HCT116 (cell line): ENCODE measurements at regions not wholly inside any gene's neighbourhood (a gene's known extent, or its start where the extent isn't known, plus 50 kb on each side); places are given as distances from the start of the nearest gene placed in this dataset.
A peak's percentile ranks its signal among the peaks of the same experiment; 100 is the strongest.

Experiments
- ATAC-seq: fragments of 200-7000 bp; cut with Tn5 transposase; 2 replicates; pipeline ENCODE4 v1.9.1; 2020; ENCODE audit warnings: mild to moderate bottlenecking, moderate library complexity
- BruUV-seq: library from RNA; stranded (reverse); fragments of 400-500 nt; replicated peaks from 2 replicates; lab custom pipeline; 2021; lab: Mats Ljungman, UMichigan
- CTCF ChIA-PET: fragments of 300-600 bp; sonication (Branson Sonifier 250); formaldehyde crosslinking; loops from one replicate; lab custom pipeline; 2021; ENCODE audit warnings: antibody characterized with exemption; lab: Charles Lee
- POLR2A ChIA-PET: fragments of 300-600, 350-600 bp; sonication (Branson Sonifier 250); formaldehyde crosslinking; loops from one replicate; lab custom pipeline; 2021; ENCODE audit warnings: antibody characterized with exemption; lab: Charles Lee
- RAD21 ChIA-PET, 2 experiments: fragments of 300-600 bp; sonication (Branson Sonifier 250); formaldehyde crosslinking; loops; one replicate each; lab custom pipeline; 2023; ENCODE audit warnings: low total read pairs in 2 of 2; ENCODE audit not compliant: uncharacterized antibody in 2 of 2, unreplicated experiment in 2 of 2, low non-redundant PET in 1 of 2; lab: Charles Lee
- DNase-seq: peaks from one replicate; pipeline ENCODE4 v3.0.0-alpha.2; 2010; ENCODE audit warnings: low read depth, low spot score
- H2AFZ ChIP-seq: fragments of 200-600 bp; shearing (Covaris generic), sonication (generic); 2 replicates; pipeline ENCODE4 v1.6.1; 2017; ENCODE audit warnings: low read depth, mixed run types, mixed read lengths, antibody characterized with exemption, low read length; ENCODE audit not compliant: poor library complexity, severe bottlenecking
- H3K27ac ChIP-seq: 2 replicates; pipeline ENCODE4 v1.5.1; 2012; ENCODE audit warnings: low read depth, low read length
- H3K27me3 ChIP-seq: fragments of 200-600 bp; sonication (generic); 2 replicates; pipeline ENCODE4 v1.6.1; 2016; ENCODE audit warnings: mixed run types, low read length, mixed read lengths; ENCODE audit not compliant: insufficient read depth
- H3K36me3 ChIP-seq, 2 experiments: fragments of 200-500 bp in 1 of 2; fragments of 200-600 bp in 1 of 2; sonication (Bioruptor generic) in 1 of 2; sonication (generic) in 1 of 2; 2 replicates each; pipeline versions ENCODE4 v1.5.1 to v1.6.1; 2014 to 2016; ENCODE audit warnings: low read length in 2 of 2, inconsistent platforms in 1 of 2, mixed read lengths in 1 of 2, mixed run types in 1 of 2; ENCODE audit not compliant: insufficient read depth in 2 of 2, control insufficient read depth in 1 of 2
- H3K4me1 ChIP-seq, 2 experiments: fragments of 200-600 bp in 1 of 2; sonication (generic) in 1 of 2; 2 replicates each; pipeline versions ENCODE4 v1.5.1 to v1.6.1; 2012 to 2017; ENCODE audit warnings: low read length in 2 of 2, inconsistent platforms in 1 of 2, mild to moderate bottlenecking in 1 of 2, mixed read lengths in 1 of 2, mixed run types in 1 of 2, moderate library complexity in 1 of 2; ENCODE audit not compliant: insufficient read depth in 2 of 2, control insufficient read depth in 1 of 2
- H3K4me2 ChIP-seq: fragments of 200-600 bp; sonication (generic); 2 replicates; pipeline ENCODE4 v1.6.1; 2017; ENCODE audit warnings: mixed run types, low read length, mixed read lengths
- H3K4me3 ChIP-seq, 2 experiments: fragments of 200-600 bp in 1 of 2; sonication (generic) in 1 of 2; replicated peaks in 1 of 2; 2 replicates each; pipeline ENCODE4 v1.5.1; 2011 to 2016; ENCODE audit warnings: low read length in 2 of 2, control low read depth in 1 of 2, low read depth in 1 of 2, mild to moderate bottlenecking in 1 of 2, mixed read lengths in 1 of 2, mixed run types in 1 of 2
- H3K79me2 ChIP-seq: fragments of 200-600 bp; sonication (generic); 2 replicates; pipeline ENCODE4 v1.6.1; 2017; ENCODE audit warnings: mild to moderate bottlenecking, mixed run types, low read length, moderate library complexity, mixed read lengths; ENCODE audit not compliant: insufficient read depth
- H3K9ac ChIP-seq: fragments of 200-600 bp; sonication (generic); 2 replicates; pipeline ENCODE4 v1.6.1; 2016; ENCODE audit warnings: low read length, mixed read lengths
- H3K9me2 ChIP-seq: fragments of 200-600 bp; sonication (generic), shearing (Covaris generic); 2 replicates; pipeline ENCODE4 v1.6.1; 2017; ENCODE audit warnings: mixed run types, mild to moderate bottlenecking, moderate library complexity; ENCODE audit not compliant: insufficient read depth
- H3K9me3 ChIP-seq, 2 experiments: fragments of 200-500 bp in 1 of 2; fragments of 200-600 bp in 1 of 2; sonication (Bioruptor generic) in 1 of 2; sonication (generic) in 1 of 2; 2 replicates each; pipeline ENCODE4 v1.6.1; 2014 to 2017; ENCODE audit warnings: low read length in 2 of 2, mixed read lengths in 2 of 2, inconsistent platforms in 1 of 2, low read depth in 1 of 2, mild to moderate bottlenecking in 1 of 2, mixed run types in 1 of 2, moderate library complexity in 1 of 2; ENCODE audit not compliant: control insufficient read depth in 1 of 2, insufficient read depth in 1 of 2
- H4K20me1 ChIP-seq: fragments of 200-600 bp; sonication (generic), shearing (Covaris generic); 2 replicates; pipeline ENCODE4 v1.6.1; 2017; ENCODE audit warnings: mixed run types, mild to moderate bottlenecking, moderate library complexity; ENCODE audit not compliant: insufficient read depth
- CEBPB ChIP-seq: IDR thresholded peaks from 2 replicates; pipeline ENCODE4 v1.6.1; 2012; ENCODE audit warnings: low read depth
- EZH2 ChIP-seq: fragments of 200-600 bp; sonication (generic); IDR thresholded peaks from 2 replicates; pipeline ENCODE4 v1.6.1; 2017; ENCODE audit warnings: antibody characterized with exemption, mixed run types
- EZH2phosphoT487 ChIP-seq: fragments of 200-600 bp; IDR thresholded peaks from 2 replicates; pipeline ENCODE4 v1.6.1; 2018; ENCODE audit warnings: antibody characterized with exemption, borderline replicate concordance
- RAD21 ChIP-seq: IDR thresholded peaks from 2 replicates; pipeline ENCODE4 v1.6.1; 2012; ENCODE audit warnings: low read depth, mild to moderate bottlenecking
- REST ChIP-seq: IDR thresholded peaks from 2 replicates; pipeline ENCODE4 v1.6.1; 2012; ENCODE audit warnings: low read depth
- SP1 ChIP-seq: IDR thresholded peaks from 2 replicates; pipeline ENCODE4 v1.6.1; 2012; ENCODE audit warnings: low read depth
- YY1 ChIP-seq: IDR thresholded peaks from 2 replicates; pipeline ENCODE4 v1.6.1; 2011; ENCODE audit warnings: low read length, low read depth, moderate library complexity, mild to moderate bottlenecking; ENCODE audit not compliant: insufficient replicate concordance; ENCODE audit errors: extremely low read depth
- ZNF274 ChIP-seq: fragments of 200-500 bp; sonication (Bioruptor generic); IDR thresholded peaks from 2 replicates; pipeline ENCODE4 v1.6.1; 2014; ENCODE audit warnings: mild to moderate bottlenecking, low read depth, low read length, inconsistent platforms
- intact Hi-C: fragments of 100-400 bp; cut with micrococcal nuclease; formaldehyde crosslinking; loops from 2 replicates; pipeline ENCODE4 v1.10.0; 2022
- TF ChIP-seq, protein P1 (sequence below): IDR thresholded peaks from 2 replicates; pipeline ENCODE4 v1.6.1; 2011; ENCODE audit warnings: mild to moderate bottlenecking, low read length, moderate library complexity; ENCODE audit not compliant: insufficient replicate concordance; ENCODE audit errors: extremely low read depth

- no peaks in the 10 kb centered on the region for H3K4me1 ChIP-seq
- H3K4me2 ChIP-seq = no peak overlapping the region
- RAD21 ChIA-PET = no interaction called here
- CTCF ChIA-PET = no interaction called here
- POLR2A ChIA-PET = no interaction called here
- no TSS peak for BruUV-seq
- H3K36me3 ChIP-seq = no peaks in the 10 kb centered on the region
- ATAC-seq = no peak
- H4K20me1 ChIP-seq = no peaks in the 10 kb centered on the region
- TF ChIP-seq CEBPB (peak; percentile 24; the same call in 1 of the 2 replicates), SP1 (no peak), YY1 (no peak), EZH2phosphoT487 (no peak), EZH2 (no peak), RAD21 (no peak), ZNF274 (no peak)
- TF ChIP-seq, protein P1, sequence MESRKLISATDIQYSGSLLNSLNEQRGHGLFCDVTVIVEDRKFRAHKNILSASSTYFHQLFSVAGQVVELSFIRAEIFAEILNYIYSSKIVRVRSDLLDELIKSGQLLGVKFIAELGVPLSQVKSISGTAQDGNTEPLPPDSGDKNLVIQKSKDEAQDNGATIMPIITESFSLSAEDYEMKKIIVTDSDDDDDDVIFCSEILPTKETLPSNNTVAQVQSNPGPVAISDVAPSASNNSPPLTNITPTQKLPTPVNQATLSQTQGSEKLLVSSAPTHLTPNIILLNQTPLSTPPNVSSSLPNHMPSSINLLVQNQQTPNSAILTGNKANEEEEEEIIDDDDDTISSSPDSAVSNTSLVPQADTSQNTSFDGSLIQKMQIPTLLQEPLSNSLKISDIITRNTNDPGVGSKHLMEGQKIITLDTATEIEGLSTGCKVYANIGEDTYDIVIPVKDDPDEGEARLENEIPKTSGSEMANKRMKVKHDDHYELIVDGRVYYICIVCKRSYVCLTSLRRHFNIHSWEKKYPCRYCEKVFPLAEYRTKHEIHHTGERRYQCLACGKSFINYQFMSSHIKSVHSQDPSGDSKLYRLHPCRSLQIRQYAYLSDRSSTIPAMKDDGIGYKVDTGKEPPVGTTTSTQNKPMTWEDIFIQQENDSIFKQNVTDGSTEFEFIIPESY = no peak
- DNase-seq = no peak
- H3K4me3 ChIP-seq = no peak overlapping the region
- no peak overlapping the region for H3K9ac ChIP-seq
- no peak overlapping the region for H3K27ac ChIP-seq
- 0 out of 2 replicates have a peak, but pooled peaks cover 4% of the 10 kb centered on the region for H3K9me2 ChIP-seq
- H2AFZ ChIP-seq = no peak overlapping the region
- no peaks in the 10 kb centered on the region for H3K79me2 ChIP-seq
- intact Hi-C loops = no loop called here
- no peaks in the 10 kb centered on the region for H3K27me3 ChIP-seq
- no peaks in the 10 kb centered on the region for H3K9me3 ChIP-seq
Observed at GRCh38 chr3:118127992-118128391, 906.7 kb downstream of the IGSF11 start.

GRCh38 chr3:118128886-118129285 lies 905.8 kb downstream of the IGSF11 start:
- CTCF ChIA-PET = no interaction called here
- Histone ChIP-seq H3K9ac (no peak overlapping the region), H3K9me2 (0 out of 2 replicates have a peak, but pooled peaks cover 4% of the 10 kb centered on the region), H3K9me3 (no peaks in the 10 kb centered on the region), H3K27ac (no peak overlapping the region), H3K4me1 (no peaks in the 10 kb centered on the region), H3K27me3 (no peaks in the 10 kb centered on the region), H3K36me3 (no peaks in the 10 kb centered on the region), H4K20me1 (no peaks in the 10 kb centered on the region; the same call in 1 of the 2 replicates), H3K79me2 (no peaks in the 10 kb centered on the region), H3K4me3 (no peak overlapping the region), H2AFZ (no peak overlapping the region), H3K4me2 (no peak overlapping the region)
- BruUV-seq = no TSS peak
- intact Hi-C loops = no loop called here
- DNase-seq = no peak
- POLR2A ChIA-PET = no interaction called here
- RAD21 ChIA-PET = no interaction called here
- ATAC-seq = no peak
- TF ChIP-seq REST = no peak
